HG03175 (cell line): ENCODE measurements at regions not wholly inside any gene's neighbourhood (a gene's known extent, or its start where the extent isn't known, plus 50 kb on each side); places are given as distances from the start of the nearest gene placed in this dataset.
"Not testable (repeated sequence)": the region's sequence is repeated elsewhere in the genome, so short reads cannot be mapped to it uniquely, and the experiment has no call there.

Experiments
- ATAC-seq: cut with Tn5 transposase; IDR thresholded peaks from one replicate; pipeline ENCODE4 v1.9.1; 2021; ENCODE audit warnings: mild to moderate bottlenecking, moderate library complexity; ENCODE audit not compliant: unreplicated experiment

DNA sequence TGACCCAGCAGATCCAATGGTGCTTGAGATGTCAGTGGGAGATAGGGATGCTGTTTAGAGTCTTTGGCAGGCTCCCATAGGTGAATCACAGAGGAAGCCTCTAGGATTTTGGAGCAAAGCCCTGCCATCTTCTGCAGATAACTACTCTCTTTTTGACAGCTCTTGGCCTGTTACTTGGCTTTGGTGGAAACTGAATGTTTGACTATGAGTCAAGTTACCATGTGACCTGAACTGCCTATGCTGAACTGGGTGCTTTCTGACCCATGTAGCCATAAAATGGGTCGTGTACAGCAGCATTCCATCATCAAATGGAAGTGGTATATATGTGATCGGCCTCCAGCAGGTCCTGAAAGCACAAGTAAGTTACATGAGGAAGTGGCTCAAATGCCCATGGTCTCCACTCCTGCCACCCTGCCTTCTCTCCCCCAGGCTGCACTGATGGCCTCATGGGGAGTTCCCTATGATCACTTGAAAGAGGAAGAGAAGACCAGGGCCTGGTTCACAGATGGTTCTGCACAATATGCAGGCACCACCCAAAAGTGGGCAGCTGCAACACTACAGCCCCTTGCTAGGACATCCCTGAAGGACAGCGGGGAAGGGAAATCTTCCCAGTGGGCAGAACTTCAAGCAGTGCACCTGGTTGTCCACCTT lies 105.6 kb upstream of the ZC3H12A start:
- ATAC-seq: not testable (repeated sequence)

DNA sequence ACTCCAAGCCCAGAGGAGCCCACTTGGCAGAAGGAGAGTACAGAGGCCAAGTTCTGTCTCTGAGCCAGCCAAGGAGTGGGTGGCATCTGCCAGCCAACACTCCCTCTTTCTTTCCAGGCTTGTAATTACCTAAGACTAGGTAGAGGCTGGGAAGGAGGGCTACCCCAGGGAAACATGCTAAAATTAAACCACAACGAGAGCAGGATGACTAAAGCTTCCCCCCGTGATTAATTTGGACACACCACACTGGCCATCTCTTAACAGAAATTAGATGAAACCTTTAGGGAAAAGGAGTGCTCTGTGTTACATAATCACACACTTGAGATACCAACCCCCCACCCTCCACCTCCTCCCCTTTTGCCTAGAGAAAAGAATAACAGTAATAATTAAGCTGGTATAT lies 102.1 kb upstream of the ZC3H12A start:
- no peak for ATAC-seq

DNA sequence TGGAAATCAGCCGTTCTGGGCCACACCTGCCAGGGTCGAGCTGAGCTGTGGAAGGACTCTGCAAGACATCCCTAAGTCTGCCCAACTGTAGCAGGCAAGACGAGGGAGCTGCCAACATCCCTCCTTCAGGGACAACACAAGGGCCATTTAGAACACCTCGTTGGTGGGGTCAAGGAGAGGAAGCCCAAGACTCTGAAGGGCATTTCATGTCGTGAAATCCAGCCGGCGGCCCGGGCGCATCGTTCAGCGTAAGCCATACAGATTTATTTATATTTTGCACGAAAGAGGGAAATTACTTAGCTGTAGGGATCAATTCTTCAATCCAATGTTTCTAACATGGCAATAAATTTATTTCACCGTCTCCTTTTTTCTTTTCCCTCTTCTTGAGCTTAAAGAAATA lies 101.7 kb upstream of the ZC3H12A start:
- no peak for ATAC-seq

DNA sequence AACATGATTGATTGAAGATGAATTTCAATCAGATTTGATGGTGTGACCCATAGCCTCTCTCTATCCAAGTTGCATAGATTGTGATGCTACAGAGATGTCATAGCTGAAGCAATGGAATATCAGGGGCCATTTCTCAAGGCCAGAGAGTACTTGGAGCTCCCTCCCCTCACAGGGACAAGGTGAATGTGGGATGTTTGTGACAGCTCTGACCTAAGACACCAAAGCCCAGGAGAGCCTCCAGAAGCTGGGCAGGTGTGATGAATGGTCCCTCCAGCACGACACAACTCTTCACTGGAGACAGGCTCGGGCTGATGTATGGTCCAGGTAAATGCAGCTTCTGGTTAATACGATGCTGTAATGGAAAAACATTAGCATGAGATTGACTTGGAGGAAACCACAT lies 101.0 kb upstream of the ZC3H12A start:
- ATAC-seq: no peak

DNA sequence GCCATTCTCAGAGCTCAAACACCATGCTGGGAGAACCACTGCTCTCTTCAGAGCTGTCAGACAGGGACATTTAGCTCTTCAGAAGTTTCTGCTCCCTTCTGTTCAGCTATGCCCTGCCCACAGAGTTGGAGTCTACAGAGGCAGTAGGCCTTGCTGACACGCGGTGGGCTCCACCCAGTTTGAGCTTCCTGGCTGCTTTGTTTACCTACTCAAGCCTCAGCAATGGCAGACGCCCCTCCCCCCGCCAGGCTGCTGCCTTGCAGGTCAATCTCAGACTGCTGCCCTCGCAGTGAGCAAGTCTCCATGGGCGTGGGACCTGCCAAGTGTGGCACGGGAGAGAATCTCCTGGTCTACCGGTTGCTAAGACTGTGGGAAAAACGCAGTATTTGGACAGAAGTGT lies 93.8 kb upstream of the ZC3H12A start:
- not testable (repeated sequence) for ATAC-seq

DNA sequence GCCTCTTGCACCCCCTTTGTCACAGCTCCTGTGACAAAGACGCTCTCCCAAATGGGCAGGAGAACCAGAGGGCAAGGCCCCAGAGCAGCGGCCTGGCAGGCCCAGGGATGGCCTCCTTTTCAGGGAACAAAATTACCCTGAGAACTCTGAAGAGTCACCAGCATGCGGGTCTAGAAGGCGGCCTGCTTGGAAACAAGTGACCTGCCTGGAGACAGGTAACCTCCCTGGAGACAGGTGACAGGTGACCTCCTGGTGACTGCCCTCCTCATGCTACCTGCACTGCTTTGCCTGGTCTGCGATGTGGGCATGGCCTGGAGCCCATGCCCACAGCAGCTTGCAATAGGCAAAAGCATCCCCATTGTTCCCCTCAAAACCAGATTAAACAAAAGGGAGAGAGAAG lies 86.5 kb upstream of the ZC3H12A start:
- ATAC-seq: no peak

DNA sequence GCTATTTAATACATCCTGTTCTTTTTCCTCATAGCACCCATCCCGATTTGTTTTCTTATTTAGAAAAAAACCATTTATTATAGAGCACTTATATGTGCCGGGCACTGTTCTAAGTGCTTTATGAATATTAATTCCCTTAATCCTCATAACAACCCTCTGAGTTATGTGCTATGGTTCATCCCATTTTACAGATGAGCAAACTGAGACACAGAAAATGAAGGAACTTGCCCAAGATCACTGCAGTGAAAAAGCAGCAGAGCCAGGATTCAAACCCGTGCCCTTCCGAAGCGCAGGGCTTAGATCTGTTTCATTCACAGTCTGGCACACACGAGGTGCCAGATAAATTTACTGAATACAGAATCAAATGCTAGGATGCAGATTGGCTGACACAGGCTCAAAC lies 85.1 kb upstream of the ZC3H12A start:
- no peak for ATAC-seq

DNA sequence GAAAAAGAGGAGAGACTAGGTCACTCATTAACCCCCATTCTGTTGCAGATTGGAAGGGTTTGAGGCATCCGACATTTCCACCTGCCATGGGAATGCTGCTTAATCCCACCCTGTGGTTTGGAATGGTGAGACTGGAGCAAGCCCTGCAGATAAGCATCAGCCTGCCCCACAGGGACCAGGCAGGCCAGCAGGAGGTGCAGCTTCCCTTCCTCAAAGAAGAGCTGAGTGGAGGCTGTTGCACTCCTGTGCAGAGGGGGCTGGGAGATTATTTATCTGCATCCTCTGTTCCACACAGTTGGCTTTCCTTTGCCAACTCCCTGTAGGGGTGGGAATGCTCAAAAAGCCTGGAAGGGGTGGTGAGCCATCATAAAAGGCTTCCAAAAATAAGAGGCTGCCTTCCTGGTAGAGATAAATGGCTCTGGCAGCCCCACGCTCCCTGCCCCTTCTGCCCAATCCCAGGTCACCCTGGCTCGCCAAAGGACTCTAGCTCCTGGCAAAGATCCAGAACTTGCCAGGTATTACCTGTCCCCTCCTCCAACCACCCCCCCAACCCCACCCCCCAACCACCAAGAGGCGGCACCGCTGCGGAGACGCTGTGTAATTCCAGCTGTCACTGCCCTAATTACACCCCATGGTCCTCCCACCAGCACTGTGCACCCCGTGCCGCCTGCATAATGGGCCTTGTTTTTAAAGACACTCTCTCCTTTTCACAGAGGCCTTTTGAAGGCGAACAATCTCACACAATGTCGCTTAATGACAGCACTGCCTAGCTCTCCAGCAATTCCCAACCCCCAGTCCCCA lies 83.0 kb upstream of the ZC3H12A start:
- no peak for ATAC-seq

DNA sequence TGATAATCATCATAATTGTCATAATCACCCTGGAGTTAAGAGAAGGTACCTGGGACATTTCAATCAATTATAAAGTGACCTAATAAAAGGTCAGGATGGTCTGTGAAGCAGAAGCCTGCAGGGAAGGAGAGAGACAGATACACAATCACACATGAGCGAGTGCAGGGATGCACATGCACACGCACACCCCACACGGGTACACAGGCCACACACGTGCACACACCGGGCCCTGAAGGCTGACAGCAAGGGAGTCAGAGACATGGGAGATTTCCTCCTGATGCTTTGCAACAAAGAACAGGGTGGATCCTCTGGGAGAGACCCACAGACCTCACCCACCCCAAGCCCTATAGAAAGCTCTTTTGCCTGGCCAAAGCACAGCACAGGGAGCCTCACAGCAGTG lies 82.3 kb upstream of the ZC3H12A start:
- ATAC-seq: no peak

DNA sequence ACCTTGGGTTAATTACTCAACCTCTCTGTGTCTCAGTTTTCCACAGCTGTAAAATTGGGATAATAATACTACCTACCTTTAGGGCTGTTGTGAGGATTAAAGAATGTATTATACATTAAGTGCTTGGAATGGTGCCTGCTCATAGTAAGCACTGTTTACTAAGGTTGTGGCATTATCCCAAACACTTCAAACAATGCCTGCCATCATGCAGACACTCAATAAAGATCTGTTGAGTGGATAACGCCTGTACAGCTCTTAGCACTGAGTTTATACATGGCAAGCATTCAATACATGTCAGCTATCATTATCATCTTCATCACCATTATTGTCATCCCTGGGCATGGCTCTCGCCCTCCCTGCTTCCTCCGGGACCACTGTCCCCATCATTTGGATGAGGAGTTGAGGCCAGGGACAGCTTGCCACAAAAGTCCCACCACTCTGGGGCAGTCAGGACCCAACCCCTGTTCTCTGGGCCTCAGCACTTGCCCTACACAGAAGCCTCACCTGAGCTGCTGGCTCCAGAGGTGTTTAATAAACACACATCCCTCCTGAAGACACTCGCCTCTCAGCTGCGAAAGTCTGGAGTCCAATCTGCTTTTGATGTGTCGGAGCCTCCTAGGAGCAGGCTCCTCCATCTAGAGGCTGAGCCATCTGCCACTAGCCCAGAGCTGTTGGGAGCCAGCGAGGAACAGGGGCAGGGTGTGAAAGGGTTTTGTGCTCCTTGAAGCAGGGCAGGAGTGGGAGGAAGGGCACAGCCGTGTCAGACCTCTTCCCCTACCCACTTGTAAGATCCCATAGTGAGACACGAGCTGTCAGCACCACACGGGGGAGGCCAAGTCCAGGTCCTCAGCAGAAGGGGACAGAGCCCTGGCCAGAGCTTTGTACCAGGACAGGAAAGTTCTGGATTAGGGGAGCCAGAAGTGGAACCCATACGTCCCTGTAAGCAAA lies 80.9 kb upstream of the ZC3H12A start:
- ATAC-seq: no peak

DNA sequence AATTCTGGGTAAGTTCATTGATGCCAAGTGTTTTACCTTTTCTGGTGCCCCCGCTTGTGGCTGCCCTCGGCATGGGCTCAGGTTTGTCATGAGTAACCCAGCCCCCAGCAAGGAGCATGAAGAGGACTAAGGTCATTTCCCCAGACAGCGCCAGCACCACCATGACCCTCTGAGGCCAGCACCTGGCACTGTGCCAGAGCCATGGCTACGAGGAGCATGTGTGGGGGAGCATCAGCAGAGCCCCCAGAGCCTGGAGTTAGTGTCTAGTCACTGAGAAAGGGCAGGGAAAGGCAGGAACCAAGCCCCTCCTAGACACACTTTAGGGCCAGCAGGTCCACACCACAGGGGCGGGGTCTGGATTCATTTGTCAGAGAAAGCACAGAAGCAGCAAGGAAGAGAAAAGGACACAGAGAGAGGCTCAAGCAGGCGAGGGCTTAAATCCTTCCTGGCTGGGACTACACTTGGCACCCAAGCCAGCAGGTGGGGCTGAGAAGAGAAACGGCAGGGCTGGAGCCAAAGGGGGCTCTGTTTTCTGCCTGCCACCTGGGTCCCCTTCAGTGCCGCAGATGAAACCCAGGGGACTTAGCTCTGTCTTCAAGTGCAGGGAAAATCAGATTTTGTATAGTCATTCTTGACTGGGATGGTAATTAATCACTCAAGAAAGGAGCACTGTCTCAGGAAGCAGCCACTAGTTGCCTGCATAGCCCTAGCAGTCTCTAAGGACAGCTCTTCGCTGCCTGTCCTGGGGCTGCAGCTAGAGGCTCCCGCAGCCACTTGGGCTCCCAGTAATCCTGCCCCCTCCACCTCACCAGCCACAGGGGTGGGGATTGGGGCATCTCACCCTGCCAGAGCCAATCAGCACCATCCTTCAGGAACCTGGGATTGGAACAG lies 79.6 kb upstream of the ZC3H12A start:
- ATAC-seq: no peak

DNA sequence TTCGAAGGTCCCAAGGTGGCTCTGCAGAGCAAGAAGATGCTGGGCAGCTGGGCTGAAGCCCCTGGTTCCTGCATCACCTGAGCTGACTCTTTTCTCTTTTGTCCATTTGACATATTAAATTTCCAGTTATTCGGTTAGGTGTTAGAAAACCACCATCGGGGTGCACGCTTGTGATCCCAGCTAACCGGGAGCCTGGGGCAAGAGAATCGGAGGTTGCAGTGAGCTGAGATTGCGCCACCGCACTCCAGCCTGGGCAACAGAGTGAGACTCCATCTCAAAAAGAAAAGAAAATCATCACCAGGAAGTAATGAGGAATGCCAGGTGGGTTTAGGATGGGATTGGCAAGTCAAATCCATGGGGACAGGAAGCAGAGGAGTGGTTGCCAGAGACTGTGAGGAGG lies 76.3 kb upstream of the ZC3H12A start:
- no peak for ATAC-seq

DNA sequence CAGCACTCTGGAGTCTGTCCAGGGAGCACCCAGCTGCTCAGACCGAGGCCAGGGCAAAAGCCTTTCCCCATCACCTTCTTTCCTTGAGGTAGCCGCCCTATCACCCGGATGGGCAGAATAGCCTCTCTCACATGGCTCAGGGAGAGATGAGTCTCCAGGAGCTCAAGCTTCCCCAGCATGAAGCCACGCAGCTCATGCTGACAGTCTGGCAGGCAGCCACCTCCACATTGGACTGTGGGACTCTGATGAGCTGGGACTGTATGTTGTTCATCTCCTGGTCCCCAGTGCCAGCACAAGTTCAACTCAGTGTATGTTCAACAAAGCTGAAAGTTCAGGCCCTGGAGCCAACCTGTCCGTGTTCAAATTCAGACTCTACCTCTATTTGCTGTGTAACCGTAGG lies 75.2 kb upstream of the ZC3H12A start:
- no peak for ATAC-seq

DNA sequence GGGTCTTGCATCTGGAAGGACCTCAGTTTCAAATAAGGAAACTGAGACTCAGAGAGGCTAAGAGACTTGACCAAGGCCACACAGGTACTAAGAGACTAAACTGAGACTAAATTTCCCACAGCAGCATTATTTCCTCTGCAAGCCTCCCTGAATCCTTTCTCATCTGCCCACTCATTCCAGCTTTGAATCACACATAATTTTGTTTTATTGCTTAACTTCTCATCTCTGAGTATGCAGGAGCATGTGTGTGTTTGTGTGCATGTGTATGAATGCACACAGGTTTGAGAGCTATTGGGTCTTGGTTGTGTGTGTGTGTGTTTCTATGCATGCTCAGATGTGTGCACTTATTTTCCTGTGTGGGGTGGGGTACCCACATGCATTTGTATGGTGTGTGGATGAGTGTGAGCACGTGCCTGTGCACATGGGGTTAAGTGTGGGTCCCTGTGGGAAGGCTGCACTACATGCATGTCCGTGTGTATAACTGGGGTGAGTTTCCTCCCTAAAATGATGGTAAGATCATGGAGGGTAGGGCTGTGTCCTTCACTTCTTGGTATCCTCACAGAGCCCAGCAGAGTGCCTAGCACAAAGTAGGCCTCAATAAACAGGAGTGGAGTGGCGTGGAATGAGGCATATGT lies 74.4 kb upstream of the ZC3H12A start:
- ATAC-seq: no peak

DNA sequence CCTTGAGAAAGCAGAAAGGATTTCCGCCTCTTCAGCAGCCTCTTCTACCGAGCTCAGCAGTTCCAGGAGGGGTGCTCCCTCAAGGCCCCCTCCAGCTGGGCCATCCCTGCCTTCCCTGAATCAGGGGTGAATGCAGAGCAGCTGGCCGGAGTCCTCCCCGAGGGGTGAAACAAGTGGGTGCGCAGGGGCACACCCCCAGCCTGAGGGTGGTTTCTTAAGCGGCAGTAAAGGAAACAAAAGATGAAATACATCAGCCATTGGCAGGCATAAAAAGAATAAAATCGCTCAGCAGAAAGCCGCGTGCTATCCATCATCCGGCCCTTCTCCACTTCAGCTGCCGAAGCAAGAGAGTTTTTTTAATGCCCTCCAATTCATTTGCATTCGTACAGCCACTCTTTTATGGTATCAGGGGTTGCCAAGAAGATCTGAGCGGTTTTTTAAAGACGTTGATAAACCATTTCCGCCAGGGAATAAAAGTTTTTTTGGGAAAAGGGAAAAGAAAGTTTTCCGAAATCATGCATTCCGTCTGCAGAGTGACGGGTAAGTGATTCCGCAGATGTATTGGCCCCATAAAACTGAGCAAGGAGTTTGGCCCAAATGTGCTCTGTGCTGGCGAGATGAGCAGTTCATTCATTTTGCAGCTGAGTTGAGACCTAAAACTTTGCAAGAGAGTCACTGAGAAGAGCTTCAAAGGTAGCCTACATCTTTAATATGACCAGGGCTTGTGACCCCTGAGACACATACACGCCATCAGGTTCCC lies 73.7 kb upstream of the ZC3H12A start:
- no peak for ATAC-seq

DNA sequence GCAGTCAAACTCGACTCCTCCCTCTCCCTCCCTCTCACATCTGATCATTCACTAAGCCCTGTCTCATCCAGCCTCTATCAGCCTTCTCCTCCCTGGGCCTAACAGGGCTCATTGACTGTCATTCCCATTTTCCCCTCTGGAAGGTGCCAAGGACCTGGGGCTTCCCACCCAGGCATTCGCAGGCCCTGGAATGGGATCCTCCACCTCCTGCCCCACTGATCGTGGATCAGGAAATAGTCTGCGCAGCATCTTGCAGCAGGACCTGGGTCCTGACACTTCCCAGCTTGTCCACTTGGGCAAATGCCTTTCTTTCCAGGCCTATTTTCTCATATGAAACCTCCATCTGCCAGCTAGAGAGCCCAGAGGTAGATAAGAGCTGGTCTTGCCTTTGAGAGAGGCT lies 71.2 kb upstream of the ZC3H12A start:
- ATAC-seq: no peak

DNA sequence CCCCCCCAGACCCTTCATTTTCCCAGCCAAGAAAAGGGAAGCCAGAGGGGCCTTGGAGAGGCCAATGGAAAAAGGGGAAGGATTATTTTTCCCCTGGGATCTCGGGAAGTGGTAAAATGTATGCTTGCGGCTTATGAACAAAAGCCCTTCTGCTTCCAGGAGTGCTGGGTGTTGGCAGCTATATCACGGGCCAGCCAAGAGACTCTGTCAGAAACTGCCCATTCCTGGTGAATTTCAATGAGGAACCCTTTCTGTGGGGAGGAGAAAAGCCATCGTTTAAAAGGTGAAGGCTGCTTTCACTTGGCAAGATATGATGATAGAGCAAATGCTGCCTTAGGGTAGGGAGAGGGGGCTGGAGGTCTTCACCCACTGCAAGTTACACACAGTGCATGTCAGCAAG lies 69.7 kb upstream of the ZC3H12A start:
- no peak for ATAC-seq

DNA sequence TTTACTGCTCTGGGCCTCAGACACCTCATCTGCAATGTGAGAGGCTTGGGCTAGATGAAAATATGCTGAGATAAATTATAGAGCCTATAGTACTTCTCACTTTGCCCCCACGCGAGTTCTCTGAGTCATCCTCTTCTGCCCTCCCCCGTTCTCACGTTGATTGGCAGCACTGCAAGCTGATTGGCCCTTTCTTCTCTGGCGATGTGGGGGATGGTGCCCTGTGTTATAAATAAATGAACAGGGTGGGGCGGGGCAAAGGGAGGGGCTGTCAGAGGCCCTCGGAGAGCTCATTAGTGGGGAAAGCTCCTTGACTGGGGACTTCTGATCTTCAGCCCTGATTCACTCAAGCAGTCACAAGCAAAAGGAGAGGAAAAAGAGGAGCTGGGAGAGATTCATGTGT lies 64.3 kb upstream of the ZC3H12A start:
- ATAC-seq: no peak

DNA sequence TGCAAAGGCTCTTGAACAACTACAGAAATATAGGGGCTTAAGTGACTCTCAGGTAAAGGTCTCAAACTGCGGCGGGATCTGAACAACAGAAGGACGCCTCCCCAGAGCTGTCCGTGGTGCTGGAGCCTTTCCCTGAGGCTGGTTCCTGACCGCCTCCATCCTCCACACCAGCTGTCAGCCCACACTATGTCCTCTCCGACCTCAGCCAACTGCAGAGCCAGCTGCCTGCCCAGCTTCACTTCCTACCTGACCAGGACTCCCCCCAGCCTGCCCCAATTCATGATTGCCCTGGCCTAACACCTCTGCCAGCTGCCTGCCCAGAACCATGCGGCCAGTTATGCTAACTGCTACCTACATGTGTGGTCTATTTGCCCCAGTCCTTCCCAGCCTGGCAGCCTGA lies 63.6 kb upstream of the ZC3H12A start:
- no peak for ATAC-seq
